Pancreas (tissue), 10 donors: ENCODE measurements at regions not wholly inside any gene's neighbourhood (a gene's known extent, or its start where the extent isn't known, plus 50 kb on each side); places are given as distances from the start of the nearest gene placed in this dataset.
A peak's percentile ranks its signal among the peaks of the same experiment; 100 is the strongest.

Source experiments
- ATAC-seq, 4 donors: fragments of 200-7000 bp; cut with Tn5 transposase; one replicate each; pipeline versions ENCODE4 v1.8.0 to v1.9.1; 2020; ENCODE audit warnings: mild to moderate bottlenecking in 4 of 4, moderate library complexity in 4 of 4
- DNase-seq, 6 donors: peaks; one replicate each; pipeline ENCODE4 v3.0.0-alpha.2; 2020
- FAIRE-seq: peaks from 2 replicates; lab custom pipeline; 2012; peaks lifted over from hg19 to GRCh38; lab: Jason Lieb, UNC
- H3K27ac ChIP-seq, 4 donors: fragments of 200-600 bp; sonication (generic); 1 replicate in 3 of 4; 2 replicates in 1 of 4; pipeline versions ENCODE4 v1.5.0 to v1.8.0; 2020
- H3K27me3 ChIP-seq, 4 donors: fragments of 200-600 bp; one replicate each; pipeline ENCODE4 v1.8.0; 2021
- H3K36me3 ChIP-seq, 3 donors: fragments of 200-600 bp; sonication (generic) in 1 of 3; one replicate each; pipeline versions ENCODE4 v1.5.0 to v1.8.0; 2020 to 2021
- H3K4me1 ChIP-seq, 3 donors: fragments of 200-600 bp; one replicate each; pipeline ENCODE4 v1.8.0; 2021
- H3K4me3 ChIP-seq, 4 donors: fragments of 200-600 bp; sonication (generic) in 2 of 4; one replicate each; pipeline versions ENCODE4 v1.5.0 to v1.8.0; 2020 to 2021
- H3K9me3 ChIP-seq, 4 donors: fragments of 200-600 bp; one replicate each; pipeline ENCODE4 v1.8.0; 2021
- CTCF ChIP-seq, 4 donors: fragments of 200-600 bp; sonication (generic) in 3 of 4; IDR thresholded peaks; one replicate each; pipeline versions ENCODE4 v1.5.0 to v1.8.0; 2021; ENCODE audit warnings: antibody characterized with exemption in 4 of 4
- WGBS, 2 donors: extraction: QIAGEN DNeasy Blood & Tissue Kit; methylation state at CpG; one replicate each; pipeline ENCODE4 v1.1.7; 2013; 5-methylcytosine and 5-hydroxymethylcytosine counted together
- intact Hi-C, 3 donors: fragments of 100-400 bp; cut with DNase I; formaldehyde crosslinking; loops; one replicate each; pipeline versions ENCODE4 v1.11.1 to v1.14.2; 2022
- donor health status: healthy with polysubstance abuse.
- donor health status: DM: no; HTN: no; CAD: no; lungs with moderate emphysema.
- donor health status: DM: no; HTN: no; CAD: no.
- donor health status: control.
- donor health status: control.
- donor health status: Bipolar disorder and iron deficiency.
- donor health status: DM: yes; HTN: yes; CAD: no.
- donor health status: DM: no; HTN: no; CAD: no.
- donor health status: DM: no; HTN: no; CAD: no.
- donor health status: DM: yes; HTN: yes; CAD: no.

DNA sequence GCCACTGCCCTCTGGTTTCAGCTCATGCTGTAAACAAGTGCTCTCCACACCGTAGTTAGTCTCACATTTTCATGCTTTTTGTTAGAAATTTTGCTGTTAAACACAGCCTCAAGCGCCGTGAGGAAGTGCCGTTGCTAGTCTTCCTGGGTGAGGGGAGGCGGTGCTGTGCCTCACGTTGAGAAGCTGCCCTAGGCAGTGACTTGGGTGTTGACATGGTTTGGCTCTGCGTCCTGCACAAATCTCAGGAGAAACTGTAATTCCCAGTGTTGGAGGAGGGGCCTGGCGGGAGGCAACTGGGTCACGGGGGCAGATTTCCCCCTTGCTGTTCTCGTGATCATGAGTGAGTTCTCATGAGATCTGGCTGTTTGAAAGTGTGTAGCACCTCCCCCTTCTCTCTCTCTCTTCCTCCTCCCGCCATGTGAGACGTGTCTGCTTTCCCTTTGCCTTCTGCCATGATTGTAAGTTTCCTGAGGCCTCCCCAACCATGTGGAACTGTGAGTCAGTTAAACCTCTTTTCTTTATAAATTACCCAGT, 95.8 kb downstream of the ERMARD start:
- DNase-seq (no peak), FAIRE-seq (no peak), ATAC-seq (no peak)
- Histone ChIP-seq H3K36me3 (no peaks in the 10 kb centered on the region), H3K9me3 (no peaks in the 10 kb centered on the region), H3K27ac (no peak overlapping the region), H3K4me3 (no peak overlapping the region), H3K4me1 (no peaks in the 10 kb centered on the region), H3K27me3 (no peaks in the 10 kb centered on the region)
- intact Hi-C loops: no loop called here
- TF ChIP-seq CTCF (IDR thresholded peaks at IDR 0.05): no peak
- 78 to 83% methylated on average over 12 of the region's 12 CpGs for WGBS, 2 donors

- ATAC-seq: no peak
- Histone ChIP-seq H3K9me3 (no peaks in the 10 kb centered on the region), H3K27me3 (no peaks in the 10 kb centered on the region), H3K27ac (no peak overlapping the region), H3K36me3 (no peaks in the 10 kb centered on the region), H3K4me3 (no peak overlapping the region), H3K4me1 (no peaks in the 10 kb centered on the region)
- FAIRE-seq: no peak
- no peak for TF ChIP-seq CTCF (IDR thresholded peaks at IDR 0.05)
- DNase-seq: no peak
- WGBS, 2 donors: 83 to 85% methylated on average over 17 of the region's 17 CpGs
- intact Hi-C loops: no loop called here
These were observed 95.0 kb downstream of the ERMARD start for GRCh38 chr6:169846286-169847056.

DNA sequence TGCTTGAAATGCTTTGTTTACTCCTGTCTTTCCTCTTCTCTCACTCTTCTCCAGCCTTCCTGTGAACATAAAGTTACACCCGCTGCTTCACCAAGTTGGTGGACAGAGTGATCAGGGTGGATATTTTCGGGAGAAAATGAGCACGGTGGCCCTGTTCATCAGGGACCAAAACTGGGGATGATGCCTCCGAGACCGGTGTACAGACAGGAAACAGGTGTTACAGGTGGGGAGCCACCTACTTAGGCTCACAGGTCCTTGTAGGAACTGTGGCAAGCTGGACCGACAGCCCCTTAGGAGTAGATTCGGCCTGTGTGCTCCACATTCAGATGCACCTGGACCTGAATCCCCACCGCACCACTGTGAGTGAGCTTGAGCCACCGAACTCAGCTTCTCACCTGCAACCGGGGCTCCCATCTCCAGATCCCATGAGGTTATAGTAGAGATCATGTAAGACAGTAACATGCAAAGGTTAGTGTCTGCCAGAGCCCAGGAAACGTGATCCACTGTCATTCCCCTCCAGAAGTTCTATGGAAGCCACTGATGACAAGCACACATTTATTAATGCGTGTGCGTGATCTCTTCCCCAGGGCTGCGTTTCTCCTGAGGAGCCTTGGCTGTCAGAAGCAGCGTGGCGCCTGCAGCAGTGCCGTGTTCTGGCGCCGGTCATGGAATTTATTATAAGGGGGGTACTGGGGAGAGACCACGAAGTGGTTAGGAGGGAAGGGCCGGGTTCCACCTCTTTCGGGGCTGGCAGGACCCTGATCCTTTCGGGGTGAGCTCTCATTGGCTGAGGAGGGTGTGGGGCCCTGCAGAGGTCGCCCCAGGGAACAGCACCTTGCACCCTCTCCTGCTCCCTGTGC, 94.2 kb downstream of the ERMARD start:
- TF ChIP-seq CTCF (IDR thresholded peaks at IDR 0.05): no peak
- intact Hi-C loops: no loop called here
- no peak for DNase-seq
- Histone ChIP-seq H3K4me1 (no peaks in the 10 kb centered on the region), H3K9me3 (no peaks in the 10 kb centered on the region), H3K27me3 (no peaks in the 10 kb centered on the region), H3K4me3 (no peak overlapping the region), H3K36me3 (no peaks in the 10 kb centered on the region), H3K27ac (no peak overlapping the region)
- ATAC-seq: no peak
- WGBS, 2 donors: 85 to 86% methylated on average over 24 of the region's 24 CpGs
- FAIRE-seq: no peak

DNA sequence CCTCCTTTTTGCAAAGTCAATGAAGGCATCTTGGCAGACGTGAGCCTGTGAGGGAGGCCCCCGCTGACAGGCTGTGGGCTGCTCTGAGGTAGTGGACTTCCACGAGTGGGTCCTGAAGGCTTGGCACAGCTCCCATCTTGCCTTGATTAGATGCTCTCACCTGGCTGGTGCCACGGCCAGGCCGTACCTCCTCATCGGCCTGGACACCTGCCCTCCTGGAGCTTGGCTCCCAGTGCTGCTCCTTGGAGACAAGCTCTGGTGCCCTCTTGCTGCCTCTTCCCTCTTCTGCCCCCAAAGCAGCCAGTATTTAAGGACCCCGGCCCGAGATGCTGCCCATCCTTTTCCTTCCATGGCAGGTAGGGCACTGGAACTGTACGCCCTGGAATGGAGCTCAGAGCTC, 93.5 kb downstream of the ERMARD start:
- Histone ChIP-seq H3K9me3 (no peaks in the 10 kb centered on the region), H3K4me3 (no peak overlapping the region), H3K36me3 (no peaks in the 10 kb centered on the region), H3K27ac (no peak overlapping the region), H3K27me3 (no peaks in the 10 kb centered on the region), H3K4me1 (no peaks in the 10 kb centered on the region)
- intact Hi-C loops: no loop called here
- WGBS, 2 donors: 62 to 70% methylated on average over 9 of the region's 9 CpGs
- ATAC-seq: no peak
- DNase-seq: peak in 2 of 6 donors; percentile 37 to 46
- no peak for FAIRE-seq
- TF ChIP-seq CTCF (IDR thresholded peaks at IDR 0.05): no peak
